NCI-H774 (cell line): ENCODE measurements at regions not wholly inside any gene's neighbourhood (a gene's known extent, or its start where the extent isn't known, plus 50 kb on each side); places are given as distances from the start of the nearest gene placed in this dataset.

Source experiments
- DNase-seq: peaks from one replicate; lab custom pipeline; 2025; lab: John Stamatoyannopoulos, UW

- no peak for DNase-seq
Measured at GRCh38 chr10:108241166-108241565, 1076.7 kb upstream of the SORCS1 start.

- no peak for DNase-seq
Measured at GRCh38 chr10:108238261-108238660, 1073.8 kb upstream of the SORCS1 start.

GRCh38 chr10:108230478-108231170 lies 1066.1 kb upstream of the SORCS1 start:
- DNase-seq = no peak

GRCh38 chr10:108208732-108209131 lies 1044.2 kb upstream of the SORCS1 start:
- DNase-seq = no peak

GRCh38 chr10:108208038-108208437 lies 1043.5 kb upstream of the SORCS1 start:
- DNase-seq = no peak

GRCh38 chr10:108204528-108205305 lies 1040.2 kb upstream of the SORCS1 start:
- DNase-seq = peak; percentile 2

- DNase-seq = no peak
Measured at GRCh38 chr10:108203905-108204527, 1039.5 kb upstream of the SORCS1 start.

- no peak for DNase-seq
Measured at GRCh38 chr10:108187408-108188012, 1023.0 kb upstream of the SORCS1 start.

GRCh38 chr10:108184114-108184513 lies 1019.6 kb upstream of the SORCS1 start:
- DNase-seq = no peak

- DNase-seq = no peak
Measured at GRCh38 chr10:108180878-108181277, 1016.4 kb upstream of the SORCS1 start.

GRCh38 chr10:108169846-108170245 lies 1005.3 kb upstream of the SORCS1 start:
- no peak for DNase-seq

- DNase-seq = no peak
Measured at GRCh38 chr10:108167766-108168165, 1003.3 kb upstream of the SORCS1 start.

- no peak for DNase-seq
Measured at GRCh38 chr10:108166401-108166800, 1001.9 kb upstream of the SORCS1 start.

- no peak for DNase-seq
Measured at GRCh38 chr10:108147346-108147745, 982.8 kb upstream of the SORCS1 start.

- no peak for DNase-seq
Measured at GRCh38 chr10:108141064-108141463, 976.6 kb upstream of the SORCS1 start.

- DNase-seq = peak; percentile 2
Measured at GRCh38 chr10:108132303-108132702, 967.8 kb upstream of the SORCS1 start.

GRCh38 chr10:108130575-108130974 lies 966.1 kb upstream of the SORCS1 start:
- no peak for DNase-seq

GRCh38 chr10:108112218-108112617 lies 947.7 kb upstream of the SORCS1 start:
- DNase-seq = no peak

- DNase-seq = no peak
Measured at GRCh38 chr10:108104551-108105156, 940.1 kb upstream of the SORCS1 start.

- DNase-seq = no peak
Measured at GRCh38 chr10:108097258-108097657, 932.8 kb upstream of the SORCS1 start.

- DNase-seq = no peak
Measured at GRCh38 chr10:108095932-108096925, 931.7 kb upstream of the SORCS1 start.
